Heart right ventricle (tissue), 16 donors: ENCODE measurements at regions not wholly inside any gene's neighbourhood (a gene's known extent, or its start where the extent isn't known, plus 50 kb on each side); places are given as distances from the start of the nearest gene placed in this dataset.
A peak's percentile ranks its signal among the peaks of the same experiment; 100 is the strongest.

Experiments
- ATAC-seq, 8 donors: fragments of 200-7000 bp; cut with Tn5 transposase; one replicate each; pipeline ENCODE4 v1.9.1; 2020; ENCODE audit warnings: mild to moderate bottlenecking in 8 of 8, moderate library complexity in 8 of 8, moderate number of reproducible peaks in 1 of 8
- DNase-seq, 2 donors: peaks; one replicate each; pipeline ENCODE4 v3.0.0-alpha.2; 2020
- H3K27ac ChIP-seq, 10 donors: fragments of 200-600 bp; sonication (generic) in 2 of 10; one replicate each; pipeline versions ENCODE4 v1.5.0 to v1.8.0; 2020 to 2022; ENCODE audit warnings: mild to moderate bottlenecking in 3 of 10
- H3K27me3 ChIP-seq, 7 donors: fragments of 200-600 bp; one replicate each; pipeline ENCODE4 v1.8.0; 2021 to 2022; ENCODE audit warnings: mild to moderate bottlenecking in 2 of 7
- H3K36me3 ChIP-seq, 9 donors: fragments of 200-600 bp; sonication (generic) in 1 of 9; one replicate each; pipeline versions ENCODE4 v1.5.0 to v1.8.0; 2020 to 2022; ENCODE audit warnings: mild to moderate bottlenecking in 2 of 9
- H3K4me1 ChIP-seq, 9 donors: fragments of 200-600 bp; sonication (generic) in 1 of 9; one replicate each; pipeline versions ENCODE4 v1.5.0 to v1.8.0; 2020 to 2022; ENCODE audit warnings: mild to moderate bottlenecking in 4 of 9
- H3K4me3 ChIP-seq, 10 donors: fragments of 200-600 bp; sonication (generic) in 2 of 10; one replicate each; pipeline versions ENCODE4 v1.5.0 to v1.8.0; 2020 to 2022; ENCODE audit warnings: mild to moderate bottlenecking in 7 of 10, moderate library complexity in 2 of 10
- H3K9me3 ChIP-seq, 11 donors: fragments of 200-600 bp in 10 of 11; sonication (generic) in 2 of 11; one replicate each; pipeline versions ENCODE4 v1.5.0 to v1.8.0; 2013 to 2022; ENCODE audit warnings: mild to moderate bottlenecking in 2 of 11, control low read depth in 1 of 11, moderate library complexity in 1 of 11
- WGBS, 2 donors: extraction: QIAGEN DNeasy Blood & Tissue Kit; methylation state at CpG; one replicate each; pipeline ENCODE4 v1.1.7; 2013; ENCODE audit warnings: inconsistent platforms in 1 of 2; 5-methylcytosine and 5-hydroxymethylcytosine counted together
- intact Hi-C, 10 donors: fragments of 100-400 bp; cut with DNase I; formaldehyde crosslinking; loops; one replicate each; pipeline versions ENCODE4 v1.11.1 to v1.14.2; 2022
- TF ChIP-seq, protein P1 (sequence below), 9 donors: fragments of 200-600 bp; sonication (generic) in 2 of 9; IDR thresholded peaks; one replicate each; pipeline versions ENCODE4 v1.5.0 to v1.8.0; 2021 to 2022; ENCODE audit warnings: antibody characterized with exemption in 9 of 9, mild to moderate bottlenecking in 5 of 9, moderate library complexity in 1 of 9
- donor health status: Arrhythmogenic right ventricular cardiomyopathy.
- donor health status: ischemic (EF 13 %, LVEDD 7.1; RV severe dilation, severe dysfunction).
- donor health status: healthy with polysubstance abuse.
- donor health status: DM: no; HTN: yes; CAD: no.
- donor health status: DM: no; HTN: no; CAD: no.
- donor health status: ischemic (EF 25% LVEDD 6.9; RV normal size, moderate dysfunction).
- donor health status: ischemic (EF 25% LVEDD 5.7; RV mildly dilated, moderate dysfunction).
- donor health status: healthy.
- donor health status: DM: yes; HTN: yes; CAD: no.
- donor health status: Ischemic cardiomyopathy.
- donor health status: ischemic (EF 35%, LVEDD 5.7; RV mildly dilated, moderate dysfunction).
- donor health status: nonischemic (EF 11% LVEDD 7.7; RV severe dilation, severe dysfunction).
- donor health status: DM: yes; HTN: yes; CAD: no.
- donor health status: PGD.
- donor health status: ischemic (EF 29% LVEDD 5.4; RV normal size, mild dysfunction).
- donor health status: nonischemic (EF 23%, LVEDD 6.1; RV moderate dilation, normal function).

DNA sequence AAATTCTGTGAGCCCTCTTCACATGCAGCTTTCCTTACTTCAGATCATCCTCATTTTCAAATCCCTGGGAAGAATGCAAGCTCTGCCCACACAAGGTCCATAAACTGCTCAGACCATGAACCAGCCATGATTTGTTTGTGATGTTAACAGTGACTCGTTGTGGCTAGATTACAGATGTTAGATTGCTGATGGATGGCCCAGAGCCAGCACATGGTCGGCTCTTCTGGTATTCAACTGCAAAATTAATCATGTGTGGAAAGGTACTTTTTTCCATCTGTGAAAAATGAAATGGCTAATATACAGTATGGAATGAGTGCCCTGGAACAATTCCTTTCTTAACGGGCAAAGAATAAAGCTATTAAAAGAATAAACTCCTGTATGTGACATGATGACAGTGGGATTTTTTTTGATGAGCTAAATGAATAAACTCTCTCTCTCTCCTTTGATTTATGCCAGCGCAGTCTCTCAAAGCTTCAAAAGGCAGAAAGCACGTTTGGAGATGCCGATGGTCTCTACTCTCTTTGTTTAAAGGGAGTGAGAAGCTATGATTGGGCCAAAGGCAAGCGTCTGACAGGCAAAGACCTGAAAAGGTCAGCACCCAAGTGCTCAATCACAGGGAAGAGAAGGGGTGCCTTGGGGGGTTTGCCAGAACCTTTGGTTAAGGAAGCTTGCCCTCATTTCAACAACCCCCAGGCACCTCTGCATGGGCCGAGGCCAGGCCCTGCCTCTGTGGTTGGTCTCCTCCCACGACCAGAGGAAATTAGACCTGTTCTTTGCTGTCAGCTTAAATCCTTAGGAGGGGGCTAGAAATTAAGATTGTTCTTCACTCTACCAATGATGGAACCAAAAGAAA lies 444.0 kb upstream of the NFE2L3 start:
- intact Hi-C loops, result no loop called here
- Histone ChIP-seq H3K36me3 (no peaks in the 10 kb centered on the region), H3K27me3 (no peaks in the 10 kb centered on the region), H3K27ac (peak overlapping the region in 4 of 10 donors; percentile 5 to 31 (median 20)), H3K9me3 (no peaks in the 10 kb centered on the region), H3K4me1 (peaks cover 0 to 27% (median 21%) of the 10 kb centered on the region in 9 donors), H3K4me3 (no peak overlapping the region)
- ATAC-seq (no peak), DNase-seq (no peak)
- 53 to 59% methylated on average over 9 of the region's 9 CpGs for WGBS, 2 donors
- TF ChIP-seq, protein P1, sequence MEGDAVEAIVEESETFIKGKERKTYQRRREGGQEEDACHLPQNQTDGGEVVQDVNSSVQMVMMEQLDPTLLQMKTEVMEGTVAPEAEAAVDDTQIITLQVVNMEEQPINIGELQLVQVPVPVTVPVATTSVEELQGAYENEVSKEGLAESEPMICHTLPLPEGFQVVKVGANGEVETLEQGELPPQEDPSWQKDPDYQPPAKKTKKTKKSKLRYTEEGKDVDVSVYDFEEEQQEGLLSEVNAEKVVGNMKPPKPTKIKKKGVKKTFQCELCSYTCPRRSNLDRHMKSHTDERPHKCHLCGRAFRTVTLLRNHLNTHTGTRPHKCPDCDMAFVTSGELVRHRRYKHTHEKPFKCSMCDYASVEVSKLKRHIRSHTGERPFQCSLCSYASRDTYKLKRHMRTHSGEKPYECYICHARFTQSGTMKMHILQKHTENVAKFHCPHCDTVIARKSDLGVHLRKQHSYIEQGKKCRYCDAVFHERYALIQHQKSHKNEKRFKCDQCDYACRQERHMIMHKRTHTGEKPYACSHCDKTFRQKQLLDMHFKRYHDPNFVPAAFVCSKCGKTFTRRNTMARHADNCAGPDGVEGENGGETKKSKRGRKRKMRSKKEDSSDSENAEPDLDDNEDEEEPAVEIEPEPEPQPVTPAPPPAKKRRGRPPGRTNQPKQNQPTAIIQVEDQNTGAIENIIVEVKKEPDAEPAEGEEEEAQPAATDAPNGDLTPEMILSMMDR (IDR thresholded peaks at IDR 0.05), result no peak

DNA sequence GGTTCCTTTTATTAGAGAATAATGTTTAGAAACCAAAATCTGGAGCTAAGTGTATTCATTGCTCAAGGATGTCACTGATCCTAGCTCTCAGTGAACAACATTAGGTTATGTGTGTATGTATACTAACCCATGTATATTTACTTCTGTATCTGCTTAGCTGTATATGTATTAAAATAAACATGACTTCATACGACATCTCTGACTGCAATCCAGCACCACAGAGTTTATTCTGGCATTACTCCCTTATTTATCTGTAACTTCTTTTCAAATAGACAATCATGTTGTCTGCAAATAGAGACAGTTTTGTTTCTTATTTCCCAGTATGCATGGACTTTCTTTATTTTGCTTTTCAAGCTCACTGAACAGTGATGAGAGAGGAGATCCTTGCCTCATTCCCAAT lies 441.0 kb upstream of the NFE2L3 start:
- H3K9me3 ChIP-seq, result no peaks in the 10 kb centered on the region
- TF ChIP-seq, protein P1 (IDR thresholded peaks at IDR 0.05), result no peak
- DNase-seq, result no peak
- H3K4me1 ChIP-seq, result peaks cover 0 to 39% (median 25%) of the 10 kb centered on the region in 9 donors
- peak in 1 of 8 donors; percentile 48 for ATAC-seq
- intact Hi-C loops, result loop anchor here in 1 of 10 donors (5.0 kb wide), 1 partner anchor 131 kb away; no protein-coding TSS in a partner anchor
- H3K4me3 ChIP-seq, result no peak overlapping the region
- WGBS, 2 donors, result 23 to 44% methylated on average over 1 of the region's 1 CpG
- H3K36me3 ChIP-seq, result no peaks in the 10 kb centered on the region
- no peaks in the 10 kb centered on the region for H3K27me3 ChIP-seq
- peak overlapping the region in 2 of 10 donors; percentile 6 to 11 for H3K27ac ChIP-seq

GRCh38 chr7:25711940-25712339 lies 440.1 kb upstream of the NFE2L3 start:
- DNase-seq (no peak), ATAC-seq (peak in 3 of 8 donors; percentile 34 to 73 (median 67))
- Histone ChIP-seq H3K4me1 (peaks cover 0 to 39% (median 25%) of the 10 kb centered on the region in 9 donors), H3K4me3 (no peak overlapping the region), H3K36me3 (no peaks in the 10 kb centered on the region), H3K27me3 (no peaks in the 10 kb centered on the region), H3K9me3 (no peaks in the 10 kb centered on the region), H3K27ac (peak overlapping the region in 6 of 10 donors; percentile 3 to 35 (median 8))
- intact Hi-C loops, result loop anchor here in 1 of 10 donors (5.0 kb wide), 1 partner anchor 130 kb away; no protein-coding TSS in a partner anchor
- WGBS, 2 donors, result 66 to 72% methylated on average over 1 of the region's 1 CpG
- TF ChIP-seq, protein P1 (IDR thresholded peaks at IDR 0.05), result no peak

GRCh38 chr7:25712500-25712899 lies 439.5 kb upstream of the NFE2L3 start:
- DNase-seq (no peak), ATAC-seq (no peak)
- Histone ChIP-seq H3K27ac (peak overlapping the region in 3 of 10 donors; percentile 6 to 28 (median 11)), H3K27me3 (no peaks in the 10 kb centered on the region), H3K4me1 (peaks cover 0 to 39% (median 25%) of the 10 kb centered on the region in 9 donors), H3K36me3 (no peaks in the 10 kb centered on the region), H3K4me3 (no peak overlapping the region), H3K9me3 (no peaks in the 10 kb centered on the region)
- 32 to 40% methylated on average over 1 of the region's 1 CpG for WGBS, 2 donors
- intact Hi-C loops, result loop anchor here in 1 of 10 donors (5.0 kb wide), 1 partner anchor 130 kb away; no protein-coding TSS in a partner anchor
- TF ChIP-seq, protein P1 (IDR thresholded peaks at IDR 0.05), result no peak
